IMR-90 (cell line): ENCODE measurements at regions not wholly inside any gene's neighbourhood (a gene's known extent, or its start where the extent isn't known, plus 50 kb on each side); places are given as distances from the start of the nearest gene placed in this dataset.

Experiments used
- BHLHE40 ChIP-seq: fragments of 150-350 bp; IDR thresholded peaks from 2 replicates; pipeline ENCODE4 v1.6.1; 2016; ENCODE audit warnings: mild to moderate bottlenecking, low read depth, low read length
- FOS ChIP-seq: fragments of 150-350 bp; IDR thresholded peaks from 2 replicates; pipeline ENCODE4 v1.6.1; 2016; ENCODE audit warnings: low read depth, low read length
- NFE2L2 ChIP-seq: fragments of 150-350 bp; IDR thresholded peaks from 2 replicates; pipeline ENCODE4 v1.6.1; 2016; ENCODE audit warnings: low read depth, mild to moderate bottlenecking, low read length
- POLR2A ChIP-seq: IDR thresholded peaks from 2 replicates; pipeline ENCODE4 v1.6.1; 2012; ENCODE audit warnings: mild to moderate bottlenecking, low read depth, low read length
- RFX5 ChIP-seq: IDR thresholded peaks from 2 replicates; pipeline ENCODE4 v1.8.0; 2012; ENCODE audit warnings: low read depth, mild to moderate bottlenecking, low read length, moderate library complexity
- SMC3 ChIP-seq: fragments of 150-350 bp; IDR thresholded peaks from 2 replicates; pipeline ENCODE4 v1.6.1; 2016; ENCODE audit warnings: low read depth, mild to moderate bottlenecking, antibody characterized with exemption, low read length, moderate library complexity
- TF ChIP-seq, protein P1 (sequence below): conservative IDR thresholded peaks from 2 replicates; pipeline ENCODE4 v1.5.1; 2012; ENCODE audit warnings: mild to moderate bottlenecking, low read depth, low read length, improper control_type of control experiment

DNA sequence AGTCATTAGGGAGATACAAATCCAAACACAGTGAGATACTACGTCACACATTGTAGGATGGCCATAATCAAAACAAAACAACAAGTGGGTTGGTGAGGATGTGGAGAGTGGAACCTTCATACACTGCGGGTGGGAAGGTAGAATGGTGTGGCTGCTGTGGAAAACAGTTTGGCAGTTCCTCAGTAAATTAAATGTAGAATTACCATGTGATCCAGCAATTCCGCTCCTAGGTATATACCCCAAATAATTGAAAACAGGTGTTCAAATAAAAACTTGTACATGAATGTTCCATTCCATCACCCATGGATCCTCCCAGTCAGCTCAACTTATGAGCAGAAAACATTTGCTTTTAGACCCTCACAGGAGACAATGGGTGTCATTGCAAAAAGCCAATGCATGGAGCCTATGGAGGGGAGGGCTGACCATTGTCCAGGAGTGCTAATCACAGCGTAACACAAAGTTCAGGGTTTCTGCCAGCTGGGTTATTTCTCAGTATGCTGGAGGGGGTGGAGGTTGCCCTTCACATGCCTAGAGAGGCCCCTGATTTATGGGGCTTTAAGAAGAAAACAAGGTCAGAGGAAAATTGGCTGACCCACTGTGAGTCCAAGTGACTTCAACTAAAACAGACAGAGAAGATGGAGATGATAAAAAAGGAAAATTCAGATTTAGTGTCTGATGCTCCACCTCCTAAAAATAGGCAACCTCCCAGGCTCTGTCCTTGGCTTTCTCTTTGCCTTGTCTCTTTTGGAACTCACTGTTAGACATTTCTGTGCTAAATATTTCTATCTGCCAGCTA, 124.1 kb downstream of the WDR11 start:
- TF ChIP-seq, protein P1, sequence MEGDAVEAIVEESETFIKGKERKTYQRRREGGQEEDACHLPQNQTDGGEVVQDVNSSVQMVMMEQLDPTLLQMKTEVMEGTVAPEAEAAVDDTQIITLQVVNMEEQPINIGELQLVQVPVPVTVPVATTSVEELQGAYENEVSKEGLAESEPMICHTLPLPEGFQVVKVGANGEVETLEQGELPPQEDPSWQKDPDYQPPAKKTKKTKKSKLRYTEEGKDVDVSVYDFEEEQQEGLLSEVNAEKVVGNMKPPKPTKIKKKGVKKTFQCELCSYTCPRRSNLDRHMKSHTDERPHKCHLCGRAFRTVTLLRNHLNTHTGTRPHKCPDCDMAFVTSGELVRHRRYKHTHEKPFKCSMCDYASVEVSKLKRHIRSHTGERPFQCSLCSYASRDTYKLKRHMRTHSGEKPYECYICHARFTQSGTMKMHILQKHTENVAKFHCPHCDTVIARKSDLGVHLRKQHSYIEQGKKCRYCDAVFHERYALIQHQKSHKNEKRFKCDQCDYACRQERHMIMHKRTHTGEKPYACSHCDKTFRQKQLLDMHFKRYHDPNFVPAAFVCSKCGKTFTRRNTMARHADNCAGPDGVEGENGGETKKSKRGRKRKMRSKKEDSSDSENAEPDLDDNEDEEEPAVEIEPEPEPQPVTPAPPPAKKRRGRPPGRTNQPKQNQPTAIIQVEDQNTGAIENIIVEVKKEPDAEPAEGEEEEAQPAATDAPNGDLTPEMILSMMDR, result no peak
- no peak for TF ChIP-seq SMC3
- TF ChIP-seq FOS, result no peak
- TF ChIP-seq POLR2A, result no peak
- TF ChIP-seq RFX5, result no peak
- no peak for TF ChIP-seq BHLHE40
- no peak for TF ChIP-seq NFE2L2
